ENCODE measurements at regions not wholly inside any gene's neighbourhood (a gene's known extent, or its start where the extent isn't known, plus 50 kb on each side); places are given as distances from the start of the nearest gene placed in this dataset.
"Not testable (repeated sequence)": the region's sequence is repeated elsewhere in the genome, so short reads cannot be mapped to it uniquely, and the experiment has no call there.

DNA sequence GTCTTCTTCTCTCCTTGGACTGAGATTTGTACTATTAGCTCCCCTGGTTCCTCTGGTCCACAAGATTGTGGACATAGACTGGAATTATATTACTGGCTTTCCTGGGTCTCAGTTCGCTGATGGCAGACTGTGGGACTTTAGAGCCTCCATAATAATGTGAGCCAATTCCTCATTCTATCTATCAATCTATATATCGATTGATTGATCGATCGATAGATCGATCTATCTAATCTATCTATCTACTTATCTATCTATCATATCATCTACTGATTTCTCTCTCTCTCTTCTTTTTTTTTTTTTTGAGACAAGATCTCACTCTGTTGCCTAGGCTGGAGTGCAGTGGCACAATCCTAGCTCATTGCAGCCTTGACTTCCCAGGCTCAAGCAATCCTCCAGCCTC is 51.5 kb upstream of the DDR1 start:
- DNase-seq = no peak

DNA sequence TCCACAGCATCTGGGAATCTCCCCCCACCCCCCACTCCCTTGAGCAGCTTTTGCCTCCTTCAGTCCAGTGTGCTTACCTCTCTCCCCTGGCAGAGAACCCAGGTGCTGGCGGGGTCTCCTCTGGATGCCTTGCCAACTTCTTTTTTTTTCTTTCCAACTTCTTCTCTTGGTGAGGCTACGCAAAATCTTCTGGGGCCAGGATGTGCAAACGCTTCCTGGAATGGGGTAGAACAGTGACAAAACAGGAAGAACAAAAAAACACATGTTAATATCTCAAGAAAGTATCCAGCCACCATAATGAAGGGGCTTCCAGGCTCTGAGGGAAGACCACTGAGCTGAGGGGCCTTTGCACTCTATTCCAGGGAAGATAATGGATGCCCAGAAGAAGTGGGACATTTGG is 53.9 kb upstream of the DDR1 start:
- no peak for DNase-seq

DNA sequence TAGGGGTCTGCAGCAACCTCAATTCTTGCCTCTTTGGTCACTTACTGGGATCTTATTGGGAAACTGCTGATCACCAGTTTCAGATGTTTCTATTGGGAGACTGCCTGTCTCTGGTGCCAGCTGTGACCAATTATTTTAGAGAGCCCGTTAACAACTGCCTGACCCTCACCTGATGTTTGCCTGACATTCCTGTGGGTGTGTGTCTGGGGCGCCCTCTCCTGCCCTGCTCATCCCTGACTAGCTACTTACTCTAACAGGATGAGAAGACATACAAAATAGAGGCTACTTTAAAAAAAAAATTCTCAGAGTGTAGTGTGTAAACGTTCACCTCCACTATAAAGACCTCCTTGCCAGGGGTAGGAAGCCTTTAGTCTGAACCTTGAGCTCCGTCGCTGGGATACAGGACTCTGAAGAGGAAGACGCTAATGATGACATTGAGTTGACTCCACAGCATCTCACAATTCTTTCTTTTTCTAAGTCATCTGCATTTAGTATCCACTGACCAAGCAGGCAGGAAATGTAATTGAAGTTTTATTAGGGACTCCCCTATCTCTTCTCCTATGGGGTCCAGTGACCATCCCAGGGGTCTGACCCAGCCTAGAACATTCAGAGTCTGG is 54.6 kb upstream of the DDR1 start:
- DNase-seq = peak; percentile 43

DNA sequence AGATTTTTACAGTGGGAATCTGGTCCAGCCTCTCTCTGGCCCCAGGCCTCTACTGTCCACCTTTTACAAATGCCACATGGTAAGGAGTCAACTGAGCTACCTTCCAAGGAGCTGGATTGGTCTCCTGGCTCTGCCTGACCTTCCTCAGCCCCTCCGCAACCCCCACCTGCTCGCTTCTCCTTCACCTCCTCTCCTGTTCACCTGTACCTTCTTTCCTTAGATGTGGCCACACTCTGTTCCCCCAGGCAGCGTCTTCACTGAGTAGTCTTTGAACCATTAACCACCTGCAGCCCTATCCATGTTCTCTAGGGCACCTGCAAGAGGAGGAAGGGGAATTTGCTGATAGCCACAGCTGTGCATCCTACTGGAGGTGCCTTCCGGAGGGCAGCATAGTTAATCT is 55.3 kb upstream of the DDR1 start:
- no peak for DNase-seq

DNA sequence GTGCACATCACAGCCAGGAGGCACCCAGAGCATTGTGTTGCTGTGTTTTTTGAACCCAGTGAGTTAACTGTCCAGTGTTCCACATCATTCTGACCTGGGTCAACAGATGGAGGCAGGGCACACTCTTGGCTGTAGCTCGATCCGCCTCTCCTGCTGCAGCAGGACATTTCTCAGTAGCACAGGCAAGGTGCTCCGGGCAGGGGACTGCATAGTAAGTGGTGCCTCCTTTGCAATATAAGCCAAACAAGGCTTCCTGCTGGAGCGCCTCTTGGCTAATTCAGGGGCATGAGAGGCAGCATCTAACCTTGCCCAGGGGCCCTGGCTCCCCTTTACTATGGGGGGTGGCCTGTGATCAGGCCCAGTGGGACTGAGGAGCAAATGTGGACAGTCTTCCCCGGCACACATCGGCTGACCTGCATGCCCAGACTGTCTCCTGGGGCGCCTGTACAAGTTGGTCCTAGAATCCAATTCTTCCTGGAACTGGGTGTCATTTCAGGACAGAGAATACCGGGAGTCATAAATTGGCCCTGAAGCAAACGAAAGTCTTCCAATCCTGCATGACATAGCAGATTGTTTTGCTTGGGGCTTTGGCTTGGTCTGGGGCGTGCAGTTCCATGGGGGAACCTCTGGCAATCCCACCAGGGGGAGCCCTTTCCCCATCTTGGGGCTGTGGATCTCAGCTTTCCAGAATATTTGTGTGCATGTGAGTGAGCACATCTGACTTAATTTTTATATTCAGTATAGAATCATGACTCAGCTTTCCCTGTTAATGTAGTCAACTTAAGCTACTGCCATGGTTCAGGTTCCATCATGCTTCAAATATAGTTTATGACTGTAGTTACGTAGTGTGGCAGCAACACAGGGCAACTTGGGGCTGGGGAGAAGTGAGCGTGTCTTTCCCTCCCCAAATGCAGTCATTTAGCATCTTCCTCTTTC is 56.0 kb upstream of the DDR1 start:
- peak; percentile 93 for DNase-seq

DNA sequence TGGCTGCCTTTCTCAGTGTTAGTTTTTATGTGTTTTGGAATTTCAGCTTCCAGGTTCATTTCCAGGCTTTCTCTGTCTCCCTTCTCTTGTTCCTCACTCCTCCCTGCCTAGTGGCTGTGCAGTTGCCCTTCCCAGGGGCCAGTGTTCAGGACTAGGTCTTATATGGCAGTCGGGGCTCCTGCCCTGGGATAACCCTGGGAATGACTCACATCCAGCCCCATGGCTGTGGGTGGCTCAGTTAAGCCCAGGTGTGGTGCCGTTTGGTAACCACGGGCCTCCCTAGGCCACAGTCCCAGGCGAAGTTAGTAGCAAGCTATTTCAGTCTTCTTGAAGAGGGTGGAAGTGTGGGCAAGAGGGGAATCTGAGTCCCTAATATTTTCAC is 57.4 kb upstream of the DDR1 start:
- peak; percentile 60 for DNase-seq

DNA sequence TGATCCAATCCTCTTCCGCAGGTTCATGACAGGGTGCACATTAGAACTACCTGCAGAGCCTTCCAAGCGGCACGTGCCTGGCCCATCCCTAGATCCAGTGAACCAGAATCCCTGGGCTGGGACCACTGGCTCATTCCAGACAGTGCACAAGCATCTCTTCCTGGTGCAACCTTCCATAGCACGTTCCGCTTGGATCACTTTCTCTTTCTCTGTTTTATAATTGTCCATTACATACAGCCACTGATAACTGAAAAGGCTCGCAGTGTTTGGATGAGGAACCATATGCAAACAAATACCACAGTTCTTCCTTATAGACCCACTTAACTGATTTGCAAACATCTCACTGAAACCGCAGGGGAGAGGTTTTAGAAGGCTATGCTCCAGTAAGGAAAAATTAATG is 59.6 kb upstream of the DDR1 start:
- no peak for DNase-seq

DNA sequence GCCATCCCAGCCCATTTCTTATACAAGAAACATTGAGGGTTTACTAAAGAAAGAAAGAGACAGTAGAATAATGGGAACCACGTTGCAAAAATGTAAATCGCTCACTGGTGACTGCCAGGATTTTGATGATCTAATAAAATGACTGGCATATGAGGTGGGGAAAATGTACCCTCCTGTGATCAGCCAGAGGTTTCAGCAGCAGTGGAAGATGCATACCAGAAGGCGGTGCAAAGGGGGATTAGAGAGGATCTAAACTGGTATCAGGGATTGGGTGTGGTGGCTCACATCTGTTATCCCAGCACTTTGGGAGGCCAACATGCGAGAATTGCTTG is 60.8 kb upstream of the DDR1 start:
- DNase-seq = no peak

DNA sequence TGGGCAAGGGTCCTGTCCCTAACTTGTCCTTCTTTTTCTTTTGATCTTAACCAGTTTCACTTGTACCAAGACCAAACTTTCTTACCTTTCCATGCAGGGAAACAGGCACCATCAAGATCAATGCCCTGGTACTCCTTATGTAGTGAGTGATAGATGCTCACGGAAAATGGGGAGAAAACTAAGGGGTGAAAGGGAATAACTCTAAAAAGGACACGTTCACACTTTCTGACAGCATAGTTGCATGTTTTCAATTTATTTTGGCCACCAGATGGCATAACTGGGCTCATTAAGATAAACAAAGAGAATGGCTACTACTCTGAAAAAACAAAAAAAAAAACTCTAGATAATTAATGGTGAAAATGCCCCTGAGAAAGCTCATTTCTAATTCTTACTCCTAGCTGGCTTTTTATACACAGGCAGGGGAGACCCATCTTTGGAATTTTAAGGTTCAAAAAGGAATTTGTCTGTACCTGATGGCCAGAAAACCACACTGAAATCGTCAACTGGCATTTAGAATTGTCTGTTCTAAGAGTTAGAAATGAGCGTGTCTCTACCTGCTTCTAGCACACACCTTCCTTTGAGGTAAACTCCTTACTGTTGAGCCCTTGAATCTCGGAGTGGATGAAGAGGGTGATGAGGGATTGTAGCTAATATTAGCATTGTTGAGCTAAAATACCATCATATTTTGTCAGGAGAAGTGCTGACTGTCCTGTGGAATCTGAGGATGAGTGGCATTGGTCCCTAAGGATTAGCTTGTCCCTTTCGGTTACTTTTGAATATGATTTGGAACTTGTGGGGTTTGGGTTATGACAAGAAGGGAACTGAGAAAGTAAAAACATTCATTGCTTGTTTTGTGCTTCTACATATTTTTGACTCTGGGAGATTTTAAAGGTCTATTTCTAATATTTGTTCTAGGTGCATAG is 62.2 kb upstream of the DDR1 start:
- DNase-seq = no peak

DNA sequence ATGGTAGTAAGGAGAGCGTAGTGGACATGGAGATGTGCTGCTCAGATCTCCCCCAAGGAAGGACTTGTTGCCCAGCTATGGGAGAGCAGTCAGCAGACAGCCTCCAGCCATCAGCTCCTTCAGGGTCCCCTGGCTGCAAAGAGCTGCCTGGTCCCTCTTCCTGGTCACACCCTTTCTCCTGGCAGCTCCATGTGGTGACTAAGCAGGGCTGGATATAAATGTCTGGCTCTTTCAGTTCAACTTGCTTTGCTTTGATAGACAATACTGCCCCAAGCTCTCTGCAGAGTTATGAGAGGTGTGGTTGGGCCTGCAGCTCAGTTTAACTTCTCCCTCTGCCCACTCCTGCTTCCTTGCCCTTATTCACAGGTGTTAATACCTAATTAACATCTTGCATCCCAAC is 64.1 kb upstream of the DDR1 start:
- no peak for DNase-seq

DNA sequence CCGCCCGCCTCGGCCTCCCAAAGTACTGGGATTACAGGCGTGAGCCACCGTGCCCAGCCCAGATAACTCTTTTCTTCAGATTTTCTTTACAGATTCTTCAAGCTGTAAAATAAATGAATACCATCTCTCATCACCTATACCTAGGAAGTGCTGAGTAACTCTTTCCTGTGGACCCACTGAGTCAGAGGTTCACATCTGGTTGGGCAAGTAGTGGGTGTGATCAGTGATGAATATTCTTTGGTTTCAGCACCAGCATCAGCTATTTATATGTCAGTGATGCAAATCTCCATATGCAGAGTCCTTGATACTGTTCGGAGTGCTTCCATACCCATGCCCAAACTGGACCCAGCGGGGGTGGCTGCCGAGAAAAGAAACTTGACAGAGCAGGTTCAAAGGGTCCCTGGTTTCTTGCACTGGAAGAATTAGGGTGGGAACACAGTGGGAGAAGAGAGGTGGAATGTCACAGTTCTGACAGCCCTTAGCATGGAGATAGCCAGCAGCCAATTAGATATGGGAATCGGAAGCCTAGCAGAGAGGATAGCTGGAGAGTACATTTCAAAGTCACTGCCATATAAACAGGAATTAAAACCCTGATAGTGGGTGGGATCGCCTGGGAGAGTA is 64.9 kb upstream of the DDR1 start:
- peak; percentile 87 for DNase-seq

DNA sequence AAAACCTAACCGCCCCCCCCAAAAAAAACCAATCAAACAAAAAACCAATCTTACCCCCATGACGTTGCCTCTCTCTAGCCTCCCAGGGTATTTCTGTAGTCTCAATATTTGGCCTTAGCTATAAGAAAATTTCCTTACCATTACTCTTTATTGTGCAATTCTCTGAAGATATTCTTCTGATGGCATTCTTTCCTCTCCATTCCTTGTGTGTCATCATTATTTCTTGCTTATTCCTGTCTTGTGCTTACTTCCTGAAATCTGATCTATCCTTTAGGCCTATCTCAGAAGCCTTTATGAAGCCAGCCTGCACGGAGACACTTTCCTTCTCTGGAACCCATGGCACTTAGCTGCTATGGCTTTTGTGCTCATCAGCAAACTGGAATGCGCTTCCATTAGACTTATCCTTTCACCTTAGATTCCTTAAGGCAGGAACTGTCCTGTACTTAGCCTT is 65.9 kb upstream of the DDR1 start:
- DNase-seq = no peak

DNA sequence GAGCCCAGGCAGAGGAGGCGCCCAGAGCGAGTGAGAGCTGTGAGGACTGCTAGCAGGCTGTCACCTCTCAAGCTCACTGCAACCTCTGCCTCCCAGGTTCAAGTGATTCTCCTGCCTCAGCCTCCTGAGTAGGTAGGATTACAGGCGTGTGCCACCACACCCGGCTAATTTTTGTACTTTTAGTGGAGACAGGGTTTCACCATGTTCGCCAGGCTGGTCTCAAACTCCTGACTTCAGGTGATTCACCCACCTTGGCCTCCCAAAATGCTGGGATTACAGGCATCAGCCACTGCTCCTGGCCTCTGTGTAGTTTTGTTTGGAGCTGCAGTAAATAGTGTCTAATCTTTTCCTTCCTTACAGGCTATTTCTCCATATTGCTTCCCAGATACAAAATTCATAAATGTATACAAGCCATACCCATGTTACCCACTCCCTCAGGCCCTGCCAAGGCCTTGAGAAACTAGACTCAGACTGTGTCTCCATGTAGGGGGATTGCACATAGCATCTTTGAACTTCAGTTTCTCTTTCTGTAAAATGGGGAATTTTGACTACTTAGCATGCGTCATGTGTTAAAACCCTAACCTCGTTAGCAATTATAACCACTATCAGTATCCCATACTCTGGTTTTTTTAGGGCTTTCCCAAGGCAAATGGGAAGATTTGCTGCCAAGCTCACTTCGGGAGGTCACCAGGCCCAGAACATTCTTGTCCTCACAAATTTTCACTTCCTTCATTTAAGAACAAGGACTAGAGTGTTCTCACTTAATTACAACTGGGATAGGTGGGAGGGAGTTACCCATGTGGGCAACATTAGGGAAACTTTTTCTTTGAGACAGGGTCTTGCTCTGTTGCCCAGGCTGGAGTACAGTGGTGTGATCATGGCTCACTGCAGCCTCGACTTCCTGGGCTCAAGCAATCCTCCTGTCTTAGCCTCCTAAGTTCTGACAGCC is 67.3 kb upstream of the DDR1 start:
- peak; percentile 46 for DNase-seq

DNA sequence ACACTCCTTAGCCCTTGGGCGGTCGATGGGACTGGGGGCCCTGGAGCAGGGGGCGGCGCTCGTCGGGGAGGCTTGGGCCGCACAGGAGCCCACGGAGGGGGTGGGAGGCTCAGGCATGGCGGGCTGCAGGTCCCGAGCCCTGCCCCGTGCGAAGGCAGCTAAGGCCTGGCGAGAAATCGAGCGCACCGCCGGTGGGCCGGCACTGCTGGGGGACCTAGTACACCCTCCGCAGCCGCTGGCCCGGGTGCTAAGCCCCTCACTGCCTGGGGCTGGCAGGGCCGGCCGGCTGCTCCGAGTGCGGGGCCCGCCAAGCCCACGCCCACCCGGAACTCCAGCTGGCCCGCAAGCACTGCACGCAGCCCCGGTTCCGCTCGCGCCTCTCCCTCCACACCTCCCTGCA is 68.0 kb upstream of the DDR1 start:
- not testable (repeated sequence) for DNase-seq

DNA sequence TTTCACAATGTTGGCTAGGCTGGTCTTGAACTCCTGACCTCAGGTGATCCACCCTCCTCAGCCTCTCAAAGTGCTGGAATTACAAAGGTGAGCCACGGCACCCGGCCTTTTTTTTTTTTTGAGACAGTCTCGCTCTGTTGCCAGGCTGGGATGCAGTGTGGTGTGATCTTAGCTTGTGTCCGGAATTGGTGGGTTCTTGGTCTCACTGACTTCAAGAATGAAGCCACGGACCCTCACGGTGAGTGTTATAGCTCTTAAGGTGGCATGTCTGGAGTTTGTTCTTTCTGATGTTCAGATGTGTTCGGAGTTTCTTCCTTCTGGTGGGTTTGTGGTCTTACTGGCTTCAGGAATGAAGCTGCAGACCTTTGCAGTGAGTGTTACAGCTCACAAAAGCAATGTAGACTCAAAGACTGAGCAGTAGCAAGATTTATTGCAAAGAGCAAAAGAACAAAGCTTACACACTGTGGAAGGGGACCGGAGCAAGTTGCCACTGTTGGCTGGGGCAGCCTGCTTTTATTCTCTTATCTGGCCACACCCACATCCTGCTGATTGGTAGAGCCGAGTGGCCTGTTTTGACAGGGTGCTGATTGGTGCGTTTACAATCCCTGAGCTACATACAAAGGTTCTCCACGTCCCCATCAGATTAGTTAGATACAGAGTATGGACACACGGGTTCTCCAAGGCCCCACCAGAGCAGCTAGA is 69.1 kb upstream of the DDR1 start:
- DNase-seq = peak; percentile 63

DNA sequence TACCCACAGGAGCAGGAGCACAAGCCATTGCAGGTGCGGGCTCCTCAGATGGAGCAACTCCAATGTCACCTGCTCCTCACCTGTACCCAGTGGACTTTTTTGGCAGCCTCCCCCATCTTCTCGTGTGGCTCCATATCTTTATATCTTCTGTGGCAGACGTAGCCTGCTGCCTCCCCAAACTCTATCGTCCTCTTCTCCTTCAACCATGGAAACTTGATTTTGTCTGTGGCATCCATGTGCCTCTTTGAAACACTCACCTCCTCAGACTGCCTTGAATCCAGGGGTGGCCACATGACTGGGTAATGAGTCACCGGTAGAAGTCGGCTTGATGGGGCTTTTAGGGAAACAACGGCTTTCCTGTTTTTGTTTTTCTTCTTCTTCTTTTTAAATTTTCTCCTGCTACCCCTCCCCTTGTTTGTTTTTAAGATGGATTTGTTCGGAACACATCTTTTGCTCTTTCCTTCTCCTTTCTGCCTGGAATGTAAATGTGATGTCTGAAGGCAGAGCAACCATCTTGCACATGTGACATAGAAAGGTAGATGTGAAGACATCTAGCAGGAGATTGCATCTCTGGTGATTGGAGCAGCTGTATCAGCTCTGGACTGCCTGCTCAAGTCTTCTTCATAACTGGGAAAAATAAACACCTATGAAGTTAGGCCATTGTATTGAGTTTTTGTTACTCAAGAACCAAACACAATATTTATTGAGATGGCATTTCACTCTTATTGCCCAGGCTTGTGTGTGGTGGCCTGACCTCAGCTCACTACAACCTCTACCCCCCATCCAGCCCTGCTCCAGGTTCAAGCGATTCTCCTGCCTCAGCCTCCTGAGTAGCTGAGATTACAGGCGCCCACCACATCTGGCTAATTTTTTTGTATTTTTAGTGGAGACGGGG is 69.9 kb upstream of the DDR1 start:
- DNase-seq = peak; percentile 73

DNA sequence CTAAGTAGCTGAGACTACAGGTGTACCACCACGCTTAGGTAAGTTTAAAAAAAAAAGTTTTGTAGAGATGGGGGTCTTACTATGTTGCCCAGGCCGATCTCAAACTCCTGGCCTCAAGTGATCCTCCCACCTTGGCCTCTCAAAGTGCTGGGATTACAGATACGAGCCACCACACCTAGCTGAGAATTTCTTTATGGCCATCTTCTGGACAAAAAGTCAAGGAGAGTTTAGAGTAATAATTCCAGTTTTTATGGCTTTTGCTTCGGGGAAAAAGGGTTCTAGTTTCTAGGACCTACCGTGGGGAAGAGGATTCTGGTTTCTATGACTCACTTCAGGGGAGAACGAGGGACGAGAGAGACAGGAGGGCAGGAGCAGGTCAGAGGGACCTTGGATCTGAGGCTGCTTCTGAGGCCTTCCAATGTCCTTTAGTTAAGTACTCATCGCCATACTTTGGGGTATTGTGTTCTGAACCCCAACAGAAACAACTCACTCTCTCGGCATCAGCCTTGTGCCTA is 69.3 kb upstream of the IER3 start:
- DNase-seq = no peak

DNA sequence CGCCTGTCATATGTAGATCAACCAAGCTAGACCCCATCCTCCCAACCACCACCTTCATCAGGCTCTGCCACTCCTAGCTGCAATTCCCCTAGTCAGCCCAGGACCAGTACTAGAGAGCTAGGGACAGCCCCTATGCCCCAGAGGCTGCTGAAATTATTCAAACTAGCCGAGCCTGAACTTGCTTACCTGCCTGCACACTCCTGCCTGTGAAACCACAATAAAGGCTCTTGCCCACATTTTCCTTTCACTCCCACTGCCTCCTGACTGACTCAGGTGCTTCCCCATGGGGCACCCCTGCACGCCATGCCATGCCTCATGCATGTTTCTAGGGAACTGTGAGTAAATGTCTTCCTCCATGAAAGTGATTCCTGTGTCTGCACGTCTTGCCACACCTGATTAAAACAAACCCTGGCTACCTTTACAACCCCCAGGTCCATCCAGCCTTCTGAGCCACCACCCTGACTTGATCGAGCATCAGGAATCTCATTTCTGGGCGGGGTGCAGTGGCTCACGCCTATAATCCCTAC is 66.5 kb upstream of the IER3 start:
- DNase-seq = peak; percentile 92

DNA sequence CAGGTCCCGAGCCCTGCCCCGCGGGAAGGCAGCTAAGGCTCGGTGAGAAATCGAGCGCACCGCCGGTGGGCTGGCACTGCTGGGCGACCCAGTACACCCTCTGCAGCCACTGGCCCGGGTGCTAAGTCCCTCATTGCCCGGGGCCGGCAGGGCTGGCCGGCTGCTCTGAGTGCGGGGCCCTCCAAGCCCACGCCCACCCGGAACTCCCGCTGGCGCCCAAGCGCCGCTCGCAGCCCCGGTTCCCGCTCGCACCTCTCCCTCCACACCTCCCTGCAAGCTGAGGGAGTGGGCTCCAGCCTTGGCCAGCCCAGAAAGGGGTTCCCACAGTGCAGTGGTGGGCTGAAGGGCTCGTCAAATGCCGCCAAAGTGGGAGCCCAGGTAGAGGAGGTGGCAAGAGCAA is 63.2 kb upstream of the IER3 start:
- not testable (repeated sequence) for DNase-seq

Data from stimulated activated CD4-positive, alpha-beta T cell treated with anti-CD3 and anti-CD28 coated beads, Interleukin-15, amount 100 ng/mL, for 24 hours (primary cell).